Endodermal cell (in vitro differentiated cells): ENCODE measurements at regions not wholly inside any gene's neighbourhood (a gene's known extent, or its start where the extent isn't known, plus 50 kb on each side); places are given as distances from the start of the nearest gene placed in this dataset.

Experiments
- DNase-seq: peaks from one replicate; pipeline ENCODE4 v3.0.0-alpha.2; 2017
- H3K27ac ChIP-seq: 2 replicates; pipeline ENCODE4 v1.5.1; 2013; ENCODE audit warnings: mild to moderate bottlenecking, low read depth, low read length, moderate library complexity
- H3K27me3 ChIP-seq: 2 replicates; pipeline ENCODE4 v1.6.1; 2013; ENCODE audit warnings: mild to moderate bottlenecking, low read length, moderate library complexity; ENCODE audit not compliant: insufficient read depth, control insufficient read depth, poor library complexity, severe bottlenecking
- H3K36me3 ChIP-seq: 2 replicates; pipeline ENCODE4 v1.7.0; 2013; ENCODE audit warnings: mild to moderate bottlenecking, low read length, moderate library complexity; ENCODE audit not compliant: control insufficient read depth, insufficient read depth
- H3K4me1 ChIP-seq: one replicate; pipeline ENCODE4 v1.7.0; 2013; ENCODE audit warnings: low read length; ENCODE audit not compliant: control insufficient read depth, insufficient read depth
- H3K4me3 ChIP-seq: 2 replicates; pipeline ENCODE4 v1.5.1; 2013; ENCODE audit warnings: mild to moderate bottlenecking, low read length, moderate library complexity
- H3K9ac ChIP-seq: 2 replicates; pipeline ENCODE4 v1.6.1; 2013; ENCODE audit warnings: mild to moderate bottlenecking, low read length, moderate library complexity; ENCODE audit not compliant: poor library complexity, severe bottlenecking; ENCODE audit errors: extremely low read depth
- H3K9me3 ChIP-seq: 2 replicates; pipeline ENCODE4 v1.6.1; 2013; ENCODE audit warnings: mild to moderate bottlenecking, low read length, moderate library complexity; ENCODE audit not compliant: control insufficient read depth
- H3K27ac Mint-ChIP-seq: 2 replicates; pipeline ENCODE4 v1.8.0; 2020; ENCODE audit warnings: mixed read lengths
- H3K27me3 Mint-ChIP-seq: 2 replicates; pipeline ENCODE4 v1.8.0; 2021; ENCODE audit warnings: mild to moderate bottlenecking, mixed read lengths; ENCODE audit not compliant: insufficient read depth
- H3K36me3 Mint-ChIP-seq: 2 replicates; pipeline ENCODE4 v1.8.0; 2020; ENCODE audit warnings: low read depth, mixed read lengths
- H3K4me1 Mint-ChIP-seq: 2 replicates; pipeline ENCODE4 v1.8.0; 2020; ENCODE audit warnings: mixed read lengths
- H3K4me3 Mint-ChIP-seq: 2 replicates; pipeline ENCODE4 v1.8.0; 2020; ENCODE audit warnings: mild to moderate bottlenecking, moderate library complexity, mixed read lengths
- H3K9me3 Mint-ChIP-seq: 2 replicates; pipeline ENCODE4 v1.8.0; 2020; ENCODE audit warnings: mild to moderate bottlenecking, mixed read lengths
- CTCF ChIP-seq: fragments of 200-600 bp; sonication (generic); conservative IDR thresholded peaks from 2 replicates; pipeline ENCODE4 v1.5.0; 2021; ENCODE audit warnings: antibody characterized with exemption, mild to moderate bottlenecking
- WGBS, 2 experiments: methylation state at CpG; one replicate each; pipeline versions ENCODE4 v1.1.5 to v1.1.7; 2013; ENCODE audit warnings: missing lambda C conversion rate in 2 of 2, mixed read lengths in 1 of 2; ENCODE audit not compliant: insufficient coverage in 1 of 2, insufficient read length in 1 of 2; 5-methylcytosine and 5-hydroxymethylcytosine counted together

DNA sequence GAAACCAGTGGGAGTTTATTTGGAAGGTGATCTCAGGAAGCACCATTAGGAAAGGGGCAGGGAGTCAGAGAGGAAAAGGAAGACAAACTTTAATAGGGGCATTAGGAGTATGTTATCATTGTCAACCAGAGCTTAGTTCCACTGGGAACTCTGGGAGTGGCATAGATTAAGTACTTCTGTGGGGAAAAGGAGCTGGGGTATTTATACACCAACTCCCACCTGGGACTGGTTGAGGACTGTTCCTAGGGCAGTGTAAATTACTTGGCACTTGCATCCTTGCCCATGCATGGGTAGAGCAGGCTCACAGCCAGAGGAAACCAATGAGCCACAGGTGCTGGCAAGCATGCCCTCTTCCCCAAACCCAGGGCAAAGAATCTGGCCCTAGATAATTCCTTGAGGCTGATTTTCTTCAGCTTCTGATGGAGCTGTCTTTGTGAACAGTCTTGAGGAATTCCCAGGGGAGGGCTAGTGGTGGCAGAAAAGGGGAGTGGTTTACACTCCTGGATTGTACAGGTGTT lies 541.2 kb downstream of the MIAT start:
- peaks cover 6% of the 10 kb centered on the region for H3K9me3 Mint-ChIP-seq
- no peak overlapping the region for H3K27ac Mint-ChIP-seq
- no peak overlapping the region for H3K9ac ChIP-seq
- no peak overlapping the region for H3K4me3 Mint-ChIP-seq
- peaks cover 41% of the 10 kb centered on the region for H3K27me3 ChIP-seq
- H3K9me3 ChIP-seq: peaks cover 6% of the 10 kb centered on the region
- no peak for DNase-seq
- H3K36me3 Mint-ChIP-seq: no peaks in the 10 kb centered on the region
- no peak overlapping the region for H3K4me3 ChIP-seq
- no peak for TF ChIP-seq CTCF
- peaks cover 15% of the 10 kb centered on the region for H3K4me1 Mint-ChIP-seq
- H3K36me3 ChIP-seq: no peaks in the 10 kb centered on the region
- H3K4me1 ChIP-seq: peaks cover 3% of the 10 kb centered on the region
- H3K27ac ChIP-seq: no peak overlapping the region
- H3K27me3 Mint-ChIP-seq: peaks cover 91% of the 10 kb centered on the region

GRCh38 chr22:27199354-27199753 lies 542.0 kb downstream of the MIAT start:
- Histone ChIP-seq H3K27ac (no peak overlapping the region), H3K27me3 (peaks cover 33% of the 10 kb centered on the region), H3K9ac (no peak overlapping the region), H3K36me3 (no peaks in the 10 kb centered on the region), H3K4me3 (no peak overlapping the region), H3K9me3 (peaks cover 6% of the 10 kb centered on the region), H3K4me1 (peaks cover 3% of the 10 kb centered on the region)
- Mint-ChIP-seq H3K27ac (no peak overlapping the region), H3K27me3 (peaks cover 91% of the 10 kb centered on the region), H3K9me3 (peaks cover 6% of the 10 kb centered on the region), H3K36me3 (no peaks in the 10 kb centered on the region), H3K4me1 (peaks cover 15% of the 10 kb centered on the region), H3K4me3 (no peak overlapping the region)
- DNase-seq: no peak
- TF ChIP-seq CTCF: no peak
- WGBS, 2 experiments: 77% methylated on average over 2 of the region's 2 CpGs; no CpG with 5 or more reads in 1 of the 2 experiments

GRCh38 chr22:27201276-27201675 lies 543.9 kb downstream of the MIAT start:
- no peak overlapping the region for H3K27ac Mint-ChIP-seq
- H3K36me3 Mint-ChIP-seq: no peaks in the 10 kb centered on the region
- Histone ChIP-seq H3K4me1 (peaks cover 3% of the 10 kb centered on the region), H3K27ac (no peak overlapping the region), H3K9ac (no peak overlapping the region), H3K4me3 (no peak overlapping the region), H3K36me3 (no peaks in the 10 kb centered on the region), H3K9me3 (peaks cover 6% of the 10 kb centered on the region), H3K27me3 (peaks cover 22% of the 10 kb centered on the region)
- no peak for TF ChIP-seq CTCF
- peaks cover 84% of the 10 kb centered on the region for H3K27me3 Mint-ChIP-seq
- peaks cover 24% of the 10 kb centered on the region for H3K4me1 Mint-ChIP-seq
- 89 to 93% methylated on average over 6 to 10 of the region's 10 CpGs for WGBS, 2 experiments
- DNase-seq: no peak
- H3K4me3 Mint-ChIP-seq: no peak overlapping the region
- H3K9me3 Mint-ChIP-seq: peaks cover 6% of the 10 kb centered on the region
